ENCODE measurements at regions not wholly inside any gene's neighbourhood (a gene's known extent, or its start where the extent isn't known, plus 50 kb on each side); places are given as distances from the start of the nearest gene placed in this dataset.

DNA sequence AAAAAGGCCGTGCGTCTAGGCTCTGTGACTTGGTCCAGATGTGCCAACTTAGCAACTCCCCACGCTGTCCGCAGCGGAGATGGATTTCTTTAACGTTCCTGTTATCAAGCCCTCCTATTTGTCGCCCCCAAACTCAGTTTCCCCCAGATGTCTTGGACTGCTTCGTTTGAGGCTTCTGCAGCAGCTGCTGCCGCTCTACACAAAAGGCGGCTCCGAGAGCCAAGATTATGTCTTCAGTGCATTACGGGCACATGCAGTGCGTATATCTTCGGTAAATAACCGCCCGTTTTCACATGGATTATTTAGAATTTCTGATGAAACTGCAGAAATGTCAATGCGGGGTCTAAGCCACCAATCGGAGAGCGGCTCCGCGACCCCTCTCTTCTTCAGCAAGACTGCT, 240.6 kb upstream of the ZFHX3 start:
- WGBS, 2 donors (ENCODE audit: low coverage in 1 of 2): 77 to 81% methylated on average over 19 to 21 of the region's 21 CpGs
- TF ChIP-seq POLR2AphosphoS5 (IDR thresholded peaks at IDR 0.05) (no peak), POLR2A (IDR thresholded peaks at IDR 0.05) (no peak), EP300 (IDR thresholded peaks at IDR 0.05; ENCODE audit: low read depth) (no peak)
- TF ChIP-seq, protein P1, sequence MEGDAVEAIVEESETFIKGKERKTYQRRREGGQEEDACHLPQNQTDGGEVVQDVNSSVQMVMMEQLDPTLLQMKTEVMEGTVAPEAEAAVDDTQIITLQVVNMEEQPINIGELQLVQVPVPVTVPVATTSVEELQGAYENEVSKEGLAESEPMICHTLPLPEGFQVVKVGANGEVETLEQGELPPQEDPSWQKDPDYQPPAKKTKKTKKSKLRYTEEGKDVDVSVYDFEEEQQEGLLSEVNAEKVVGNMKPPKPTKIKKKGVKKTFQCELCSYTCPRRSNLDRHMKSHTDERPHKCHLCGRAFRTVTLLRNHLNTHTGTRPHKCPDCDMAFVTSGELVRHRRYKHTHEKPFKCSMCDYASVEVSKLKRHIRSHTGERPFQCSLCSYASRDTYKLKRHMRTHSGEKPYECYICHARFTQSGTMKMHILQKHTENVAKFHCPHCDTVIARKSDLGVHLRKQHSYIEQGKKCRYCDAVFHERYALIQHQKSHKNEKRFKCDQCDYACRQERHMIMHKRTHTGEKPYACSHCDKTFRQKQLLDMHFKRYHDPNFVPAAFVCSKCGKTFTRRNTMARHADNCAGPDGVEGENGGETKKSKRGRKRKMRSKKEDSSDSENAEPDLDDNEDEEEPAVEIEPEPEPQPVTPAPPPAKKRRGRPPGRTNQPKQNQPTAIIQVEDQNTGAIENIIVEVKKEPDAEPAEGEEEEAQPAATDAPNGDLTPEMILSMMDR (IDR thresholded peaks at IDR 0.05): no peak
- H3K36me3 ChIP-seq: no peaks in the 10 kb centered on the region
- intact Hi-C loops (cut with DNase I; ENCODE audit: low total_unique reads): no loop called here
- H3K27me3 ChIP-seq: no peaks in the 10 kb centered on the region
- H3K4me3 ChIP-seq: no peak overlapping the region
- in situ Hi-C loops (cut with MboI; ENCODE audit: low pct_ligation_motif_present in 1 of 4, low pct_unique_long_range_greater_than_20kb in 1 of 4, low sequenced_read_pairs in 3 of 4): no loop called here
- no peak overlapping the region for H3K27ac ChIP-seq
- H3K9me3 ChIP-seq: no peaks in the 10 kb centered on the region
- DNase-seq: no peak
- no peaks in the 10 kb centered on the region for H3K4me1 ChIP-seq

DNA sequence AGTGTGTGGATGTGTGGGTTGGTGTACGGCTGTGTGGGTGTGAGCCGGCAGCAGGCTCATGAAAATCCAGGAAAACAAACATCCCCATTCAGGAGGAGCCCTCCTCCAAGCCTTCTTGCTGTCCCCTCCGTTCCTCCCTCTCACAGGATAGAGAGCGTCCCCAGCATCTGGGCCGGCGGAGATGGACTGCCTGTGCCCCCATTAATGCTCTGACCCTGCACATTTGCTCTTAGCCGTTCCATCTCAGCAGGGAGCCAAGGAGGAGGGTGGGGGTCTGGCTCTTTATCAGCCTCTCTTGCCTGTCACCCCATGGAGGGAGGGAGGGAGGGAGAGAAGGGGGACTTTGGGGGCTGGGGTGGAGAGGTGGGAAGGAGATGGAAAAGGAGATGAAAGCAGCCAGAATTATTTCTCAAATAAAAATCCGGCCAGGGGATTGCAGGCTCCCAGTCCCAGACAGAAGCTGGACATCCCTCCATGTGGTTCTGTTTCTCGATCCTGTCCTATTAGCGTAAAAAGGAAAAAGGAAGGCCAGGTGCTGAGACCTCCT, 240.0 kb upstream of the ZFHX3 start:
- TF ChIP-seq POLR2A (IDR thresholded peaks at IDR 0.05): no peak
- TF ChIP-seq POLR2AphosphoS5 (IDR thresholded peaks at IDR 0.05): no peak
- TF ChIP-seq EP300 (IDR thresholded peaks at IDR 0.05; ENCODE audit: low read depth): no peak
- TF ChIP-seq, protein P1 (IDR thresholded peaks at IDR 0.05): no peak
- 67 to 100% methylated on average over 3 to 10 of the region's 10 CpGs for WGBS, 2 donors (ENCODE audit: low coverage in 1 of 2)
- Histone ChIP-seq H3K9me3 (no peaks in the 10 kb centered on the region), H3K4me1 (no peaks in the 10 kb centered on the region), H3K36me3 (no peaks in the 10 kb centered on the region), H3K27ac (no peak overlapping the region), H3K27me3 (no peaks in the 10 kb centered on the region), H3K4me3 (no peak overlapping the region)
- intact Hi-C loops (cut with DNase I; ENCODE audit: low total_unique reads): no loop called here
- no peak for DNase-seq
- in situ Hi-C loops (cut with MboI; ENCODE audit: low pct_ligation_motif_present in 1 of 4, low pct_unique_long_range_greater_than_20kb in 1 of 4, low sequenced_read_pairs in 3 of 4): no loop called here

DNA sequence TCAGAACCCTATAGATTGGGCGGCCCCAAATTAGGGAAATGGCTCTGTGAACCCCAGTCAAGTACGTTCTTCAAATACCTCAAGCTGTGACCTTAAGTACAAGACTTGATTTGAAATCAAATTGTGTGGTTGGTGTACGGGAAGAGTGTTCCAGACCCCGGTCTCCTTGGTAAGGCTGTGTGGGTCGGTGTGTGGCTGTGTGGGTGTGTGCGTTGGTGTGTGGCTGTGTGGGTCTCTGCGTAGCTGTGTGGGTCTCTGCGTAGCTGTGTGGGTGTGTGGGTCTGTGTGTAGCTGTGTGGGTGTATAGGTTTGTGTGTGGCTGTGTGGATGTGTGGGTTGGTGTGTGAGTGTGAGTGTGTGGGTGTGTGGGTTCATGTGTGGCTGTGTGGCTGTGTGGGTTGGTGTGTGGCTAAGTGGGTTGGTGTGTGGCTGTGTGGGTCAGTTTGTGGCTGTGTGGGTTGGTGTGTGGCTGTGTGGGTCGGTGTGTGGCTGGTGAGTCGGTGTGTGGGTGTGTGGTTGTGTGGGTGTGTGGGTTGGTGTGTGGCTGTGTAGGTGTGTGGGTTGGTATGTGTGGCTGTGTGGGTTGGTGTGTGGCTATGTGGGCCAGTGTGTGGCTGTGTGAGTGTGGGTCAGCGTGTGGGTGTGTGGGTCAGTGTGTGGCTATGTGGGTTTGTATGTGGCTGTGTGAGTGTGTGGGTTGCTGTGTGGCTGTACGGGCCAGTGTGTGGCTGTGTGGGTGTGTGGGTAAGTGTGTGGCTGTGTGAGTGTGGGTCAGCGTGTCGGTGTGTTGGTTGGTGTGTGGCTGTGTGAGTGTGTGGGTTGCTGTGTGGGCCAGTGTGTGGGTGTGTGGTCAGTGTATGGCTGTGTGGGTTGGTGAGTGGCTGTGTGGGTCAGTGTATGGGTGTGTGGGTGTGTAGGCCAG, 238.7 kb upstream of the ZFHX3 start:
- DNase-seq: no peak
- Histone ChIP-seq H3K36me3 (no peaks in the 10 kb centered on the region), H3K4me3 (no peak overlapping the region), H3K9me3 (no peaks in the 10 kb centered on the region), H3K27ac (no peak overlapping the region), H3K4me1 (no peaks in the 10 kb centered on the region), H3K27me3 (no peaks in the 10 kb centered on the region)
- intact Hi-C loops (cut with DNase I; ENCODE audit: low total_unique reads): no loop called here
- TF ChIP-seq POLR2AphosphoS5 (IDR thresholded peaks at IDR 0.05) (no peak), EP300 (IDR thresholded peaks at IDR 0.05; ENCODE audit: low read depth) (no peak), POLR2A (IDR thresholded peaks at IDR 0.05) (no peak)
- TF ChIP-seq, protein P1 (IDR thresholded peaks at IDR 0.05): no peak
- in situ Hi-C loops (cut with MboI; ENCODE audit: low pct_ligation_motif_present in 1 of 4, low pct_unique_long_range_greater_than_20kb in 1 of 4, low sequenced_read_pairs in 3 of 4): no loop called here
- 83% methylated on average over 14 of the region's 14 CpGs; no CpG with 5 or more reads in 1 of the 2 donors for WGBS, 2 donors (ENCODE audit: low coverage in 1 of 2)

DNA sequence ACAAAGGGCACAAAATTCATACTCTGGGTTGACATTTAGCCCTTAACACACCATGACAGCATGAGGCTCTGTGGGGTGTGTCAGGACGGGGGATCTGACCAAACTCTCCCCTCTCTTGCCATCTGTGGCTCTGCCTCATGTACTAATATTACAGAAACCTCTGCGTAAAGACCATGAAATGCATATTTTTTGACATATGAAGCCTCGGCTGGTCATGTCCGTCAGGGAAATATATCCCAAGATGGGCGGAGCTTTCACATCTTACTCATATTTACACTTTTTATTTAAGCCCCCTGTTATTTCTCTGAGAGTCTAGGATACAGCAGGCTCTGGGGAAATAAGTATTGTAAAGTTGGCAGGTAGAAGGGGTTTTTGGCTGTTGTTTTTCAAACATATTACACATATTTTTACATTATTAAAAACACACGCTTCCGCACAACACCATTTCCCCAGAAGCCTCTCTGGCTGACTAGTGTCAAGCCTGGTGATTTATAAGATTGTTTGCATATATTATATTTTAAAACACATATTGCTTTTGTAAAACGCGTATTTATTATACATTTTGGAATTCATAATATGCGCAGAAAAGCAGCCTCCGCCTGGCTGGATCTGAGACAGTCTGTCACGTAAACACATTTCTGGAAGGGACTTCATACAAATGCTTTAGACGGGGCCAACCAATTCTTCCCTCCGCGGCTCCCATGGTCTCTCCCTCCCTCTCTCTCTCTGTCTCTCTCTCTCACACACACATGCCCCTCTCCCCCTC, 237.7 kb upstream of the ZFHX3 start:
- no peaks in the 10 kb centered on the region for H3K27me3 ChIP-seq
- no peaks in the 10 kb centered on the region for H3K9me3 ChIP-seq
- no peaks in the 10 kb centered on the region for H3K4me1 ChIP-seq
- in situ Hi-C loops (cut with MboI; ENCODE audit: low pct_ligation_motif_present in 1 of 4, low pct_unique_long_range_greater_than_20kb in 1 of 4, low sequenced_read_pairs in 3 of 4) (no loop called here), intact Hi-C loops (cut with DNase I; ENCODE audit: low total_unique reads) (no loop called here)
- H3K27ac ChIP-seq: no peak overlapping the region
- DNase-seq: no peak
- TF ChIP-seq POLR2AphosphoS5 (IDR thresholded peaks at IDR 0.05) (no peak), EP300 (IDR thresholded peaks at IDR 0.05; ENCODE audit: low read depth) (no peak), POLR2A (IDR thresholded peaks at IDR 0.05) (no peak)
- TF ChIP-seq, protein P1 (IDR thresholded peaks at IDR 0.05): no peak
- 72% methylated on average over 14 to 15 of the region's 15 CpGs for WGBS, 2 donors (ENCODE audit: low coverage in 1 of 2)
- H3K4me3 ChIP-seq: no peak overlapping the region
- no peaks in the 10 kb centered on the region for H3K36me3 ChIP-seq
